Astrocyte of the spinal cord (primary cell): ENCODE measurements at regions not wholly inside any gene's neighbourhood (a gene's known extent, or its start where the extent isn't known, plus 50 kb on each side); places are given as distances from the start of the nearest gene placed in this dataset.
"Not testable (repeated sequence)": the region's sequence is repeated elsewhere in the genome, so short reads cannot be mapped to it uniquely, and the experiment has no call there.

ENCODE experiments used
- DNase-seq: peaks from one replicate; pipeline ENCODE4 v3.0.0; 2011; ENCODE audit warnings: low read depth, low spot score
- H3K4me3 ChIP-seq: 2 replicates; pipeline ENCODE4 v1.5.1; 2011; ENCODE audit warnings: low read depth, mild to moderate bottlenecking, low read length, moderate library complexity
- in situ Hi-C: cut with HindIII; loops from 2 replicates; pipeline ENCODE4 v1.10.0; 2017; ENCODE audit warnings: low sequenced_read_pairs
- TF ChIP-seq, protein P1 (sequence below): IDR thresholded peaks from 2 replicates; pipeline ENCODE4 v1.5.1; 2012; ENCODE audit warnings: low read depth, mild to moderate bottlenecking, low read length, inconsistent platforms

DNA sequence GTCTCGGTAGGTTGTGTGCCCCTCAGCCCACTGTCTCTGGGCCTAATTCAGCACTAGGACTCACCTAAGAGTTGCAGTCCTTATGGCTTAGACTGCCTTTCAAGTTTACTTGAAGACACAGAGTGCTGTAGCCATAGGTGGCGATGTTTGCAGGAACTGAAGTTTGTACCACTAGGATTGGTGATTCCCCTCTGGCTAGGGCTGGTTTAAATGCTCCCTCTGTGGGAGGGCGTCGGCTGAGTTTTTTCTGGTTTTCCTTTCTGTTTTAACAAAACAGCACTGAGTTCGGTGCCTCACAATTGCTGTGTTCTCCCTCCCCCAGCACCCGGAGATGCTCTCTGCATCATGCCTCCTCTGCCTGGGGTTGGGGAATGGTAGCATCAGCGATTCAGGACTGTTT lies 480.9 kb downstream of the PCDH11X start:
- H3K4me3 ChIP-seq, result no peak overlapping the region
- in situ Hi-C loops, result no loop called here
- TF ChIP-seq, protein P1, sequence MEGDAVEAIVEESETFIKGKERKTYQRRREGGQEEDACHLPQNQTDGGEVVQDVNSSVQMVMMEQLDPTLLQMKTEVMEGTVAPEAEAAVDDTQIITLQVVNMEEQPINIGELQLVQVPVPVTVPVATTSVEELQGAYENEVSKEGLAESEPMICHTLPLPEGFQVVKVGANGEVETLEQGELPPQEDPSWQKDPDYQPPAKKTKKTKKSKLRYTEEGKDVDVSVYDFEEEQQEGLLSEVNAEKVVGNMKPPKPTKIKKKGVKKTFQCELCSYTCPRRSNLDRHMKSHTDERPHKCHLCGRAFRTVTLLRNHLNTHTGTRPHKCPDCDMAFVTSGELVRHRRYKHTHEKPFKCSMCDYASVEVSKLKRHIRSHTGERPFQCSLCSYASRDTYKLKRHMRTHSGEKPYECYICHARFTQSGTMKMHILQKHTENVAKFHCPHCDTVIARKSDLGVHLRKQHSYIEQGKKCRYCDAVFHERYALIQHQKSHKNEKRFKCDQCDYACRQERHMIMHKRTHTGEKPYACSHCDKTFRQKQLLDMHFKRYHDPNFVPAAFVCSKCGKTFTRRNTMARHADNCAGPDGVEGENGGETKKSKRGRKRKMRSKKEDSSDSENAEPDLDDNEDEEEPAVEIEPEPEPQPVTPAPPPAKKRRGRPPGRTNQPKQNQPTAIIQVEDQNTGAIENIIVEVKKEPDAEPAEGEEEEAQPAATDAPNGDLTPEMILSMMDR, result no peak

DNA sequence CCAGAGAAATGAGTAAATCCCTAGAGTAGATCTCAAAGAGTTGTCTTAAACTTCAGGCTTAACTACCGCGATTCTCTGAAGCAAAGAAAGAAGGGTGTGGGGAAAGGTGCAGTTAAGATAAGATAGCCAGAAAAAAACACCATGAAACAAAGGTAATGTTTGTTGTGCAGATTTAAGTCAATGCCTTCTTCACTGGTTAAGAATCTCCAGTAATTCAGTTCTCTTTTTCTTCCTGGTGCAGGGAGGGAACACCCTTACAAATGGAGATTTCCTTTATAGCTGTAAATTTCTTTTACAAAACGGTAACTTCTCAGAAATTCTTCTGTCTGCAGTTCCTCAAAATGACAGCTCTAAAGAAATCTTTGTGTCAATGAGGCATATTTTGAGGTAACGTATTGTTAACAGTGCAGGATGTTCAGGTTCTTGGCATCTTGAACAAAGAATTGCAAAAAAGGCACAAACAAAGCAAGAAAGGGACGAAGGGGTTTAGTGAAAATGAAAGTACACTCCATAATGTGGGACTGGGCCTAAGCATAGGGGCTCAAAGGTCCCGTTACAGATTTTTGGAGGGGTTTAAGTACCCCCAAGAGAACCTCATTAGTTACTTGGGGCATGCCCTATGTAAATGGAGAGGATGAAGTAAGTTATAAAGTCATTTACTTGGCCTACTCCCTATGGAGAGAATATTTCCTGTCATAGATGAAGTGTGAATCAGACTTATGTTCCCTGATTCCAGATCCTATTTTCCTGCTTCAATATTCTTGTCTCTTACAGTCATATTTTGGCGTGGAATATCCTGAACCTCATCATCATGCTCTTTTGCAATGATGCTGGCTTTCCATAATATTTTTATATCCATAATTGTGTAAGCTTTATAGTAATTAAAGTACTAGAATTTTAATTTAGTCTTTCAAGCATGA lies 492.0 kb downstream of the PCDH11X start:
- TF ChIP-seq, protein P1, result no peak
- no peak for DNase-seq
- in situ Hi-C loops, result no loop called here
- H3K4me3 ChIP-seq, result no peak overlapping the region

More for the DNA sequence above, 480.9 kb downstream of the PCDH11X start:
- no peak for DNase-seq

DNA sequence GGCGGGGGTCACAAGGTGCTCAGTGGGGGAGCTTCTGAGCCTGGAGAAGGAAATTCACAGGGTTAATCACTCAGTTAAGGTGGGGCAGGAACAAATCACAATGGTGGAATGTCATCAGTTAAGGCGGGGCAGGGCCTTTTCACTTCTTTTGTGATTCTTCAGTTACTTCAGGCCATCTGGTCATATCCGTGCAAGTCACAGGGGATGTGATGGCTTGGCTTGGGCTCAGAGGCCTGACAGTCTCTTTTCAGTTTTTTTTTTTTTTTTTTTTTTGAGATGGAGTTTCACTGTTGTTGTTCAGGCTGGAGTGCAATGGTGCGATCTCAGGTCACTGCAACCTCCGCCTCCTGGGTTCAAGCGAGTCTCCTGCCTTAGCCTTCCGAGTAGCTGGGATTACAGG lies 499.4 kb downstream of the PCDH11X start:
- in situ Hi-C loops, DNase-seq, H3K4me3 ChIP-seq: not testable (repeated sequence)

DNA sequence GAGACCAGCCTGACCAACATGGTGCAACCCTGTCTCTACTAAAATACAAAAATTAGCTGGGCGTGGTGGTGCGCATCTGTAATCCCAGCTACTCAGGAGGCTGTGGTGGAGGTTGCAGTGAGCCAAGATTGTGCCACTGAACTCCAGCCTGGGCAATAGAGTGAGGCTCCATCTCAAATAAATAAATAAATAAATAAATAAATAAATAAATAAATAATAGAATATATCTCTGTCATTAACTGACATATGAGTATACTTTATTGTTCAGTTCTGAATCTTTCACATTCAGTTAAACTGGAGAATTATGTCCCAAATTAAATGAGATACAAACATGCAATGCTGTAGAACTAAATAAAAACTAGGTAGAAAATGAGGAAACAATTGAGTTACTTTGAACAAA lies 501.2 kb downstream of the PCDH11X start:
- DNase-seq, in situ Hi-C loops, H3K4me3 ChIP-seq: not testable (repeated sequence)

DNA sequence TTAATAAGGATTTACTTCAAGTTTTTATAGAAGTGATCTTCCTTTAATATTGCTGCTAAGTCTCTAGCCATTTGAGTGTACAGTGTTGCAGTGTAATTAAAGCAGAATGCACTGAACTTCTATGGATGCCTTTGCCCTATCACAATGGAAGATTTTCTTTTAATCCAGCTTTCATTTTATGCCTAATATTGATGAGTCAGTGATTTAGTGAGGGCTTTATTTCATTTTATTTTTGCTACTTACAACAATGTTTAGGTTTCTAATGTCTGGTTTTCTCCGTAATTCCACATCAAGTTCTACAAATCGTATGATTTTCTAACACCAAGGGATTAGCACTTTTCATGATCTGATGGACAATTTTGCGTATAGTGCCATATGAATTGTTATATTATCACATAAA lies 504.1 kb downstream of the PCDH11X start:
- no peak for DNase-seq
- in situ Hi-C loops, result no loop called here
- no peak overlapping the region for H3K4me3 ChIP-seq
- TF ChIP-seq, protein P1, result no peak

DNA sequence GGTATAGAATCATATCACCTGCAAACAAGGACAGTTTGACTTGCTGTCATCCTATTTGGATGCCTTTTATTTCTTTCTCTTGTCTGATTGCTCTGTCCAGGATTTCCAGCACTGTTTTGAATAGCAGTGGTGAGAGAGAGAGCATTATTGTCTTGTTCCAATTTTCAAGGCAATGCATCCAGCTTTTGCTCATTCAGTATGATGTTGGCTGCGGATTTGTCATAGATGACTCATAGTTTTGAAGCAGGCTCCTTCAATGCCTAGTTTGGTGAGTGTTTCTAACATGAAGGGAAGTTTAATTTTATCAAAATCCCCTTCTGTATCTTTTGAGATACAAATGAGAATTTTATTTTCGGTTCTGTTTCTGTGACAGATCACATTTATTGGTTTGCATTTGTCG lies 518.9 kb downstream of the PCDH11X start:
- DNase-seq, H3K4me3 ChIP-seq, in situ Hi-C loops: not testable (repeated sequence)

DNA sequence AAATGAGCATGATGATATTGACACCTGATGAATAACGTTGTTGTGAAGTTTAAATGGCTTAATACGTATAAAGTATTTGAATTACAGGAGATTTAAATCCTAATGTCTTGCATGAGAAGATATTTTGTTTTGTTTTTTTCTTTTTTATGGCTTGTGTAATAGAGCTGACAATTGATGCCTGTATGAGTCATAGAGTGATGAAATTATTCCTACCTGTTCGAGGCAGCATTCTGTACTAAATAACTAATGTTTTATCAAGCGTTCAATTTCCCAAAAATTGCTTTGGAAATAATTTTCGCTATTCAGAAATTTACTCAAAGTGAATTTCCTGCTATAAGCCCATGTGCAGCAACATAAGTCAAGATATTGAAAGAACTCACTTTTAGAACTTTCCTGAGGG lies 554.0 kb downstream of the PCDH11X start:
- H3K4me3 ChIP-seq, in situ Hi-C loops, DNase-seq: not testable (repeated sequence)

DNA sequence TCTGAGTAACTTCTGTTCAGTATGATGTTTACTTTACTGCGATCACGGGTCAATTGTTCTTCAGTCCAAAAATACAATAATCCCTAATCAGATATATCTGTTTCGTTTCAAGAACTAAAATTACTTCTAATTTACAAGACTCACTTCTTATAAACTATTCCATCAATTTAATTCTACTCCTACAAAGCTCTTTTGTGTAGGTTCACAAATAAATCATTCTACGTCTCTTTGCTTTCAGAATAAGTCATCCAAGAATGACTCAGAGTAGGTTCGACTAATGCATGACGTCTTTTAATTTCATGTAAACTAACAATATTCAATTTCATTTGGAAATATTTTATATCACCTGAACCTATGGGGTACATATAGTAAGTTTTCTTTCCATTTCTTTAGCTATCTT lies 571.9 kb downstream of the PCDH11X start:
- in situ Hi-C loops, DNase-seq, H3K4me3 ChIP-seq: not testable (repeated sequence)

DNA sequence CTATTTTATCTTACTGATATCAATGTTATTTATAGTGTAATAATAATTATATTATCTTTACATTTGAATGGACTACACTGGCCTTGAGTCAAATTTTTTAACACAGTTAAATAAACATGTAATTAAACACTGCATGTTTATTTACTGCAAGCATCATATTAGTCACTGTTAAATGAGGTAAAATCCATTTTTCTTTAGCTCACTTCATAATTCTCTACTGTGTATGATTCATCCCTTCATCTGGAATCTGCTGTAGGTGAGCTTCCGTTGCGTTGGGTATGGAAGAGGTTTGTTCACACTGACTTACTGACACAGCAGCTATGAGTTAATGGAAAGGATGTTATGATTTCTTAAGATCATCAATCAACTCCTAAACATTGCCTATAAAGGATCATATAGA lies 572.3 kb downstream of the PCDH11X start:
- H3K4me3 ChIP-seq, result no peak overlapping the region
- TF ChIP-seq, protein P1, result no peak
- in situ Hi-C loops, result no loop called here
- DNase-seq, result no peak
